Endothelial cell of umbilical vein (primary cell): ENCODE measurements at regions not wholly inside any gene's neighbourhood (a gene's known extent, or its start where the extent isn't known, plus 50 kb on each side); places are given as distances from the start of the nearest gene placed in this dataset.

Experiments used
- BruUV-seq: library from RNA; stranded (reverse); fragments of 400-500 nt; replicated peaks from 2 replicates; lab custom pipeline; 2021; lab: Mats Ljungman, UMichigan
- CTCF ChIA-PET: fragments of 300-600, 350-600 bp; sonication (Branson Sonifier 250); formaldehyde crosslinking; loops from one replicate; lab custom pipeline; 2021; ENCODE audit warnings: antibody characterized with exemption, inconsistent platforms; lab: Charles Lee
- POLR2A ChIA-PET: fragments of 300-600, 350-600 bp; sonication (Branson Sonifier 250); formaldehyde crosslinking; loops from one replicate; lab custom pipeline; 2021; ENCODE audit warnings: antibody characterized with exemption, inconsistent platforms; lab: Charles Lee
- DNase-seq: peaks from one replicate; pipeline ENCODE4 v3.0.0-alpha.2; 2011; ENCODE audit warnings: low read depth, low spot score
- FAIRE-seq: peaks from 2 replicates; lab custom pipeline; 2011; peaks lifted over from hg19 to GRCh38; lab: Jason Lieb, UNC
- H2AFZ ChIP-seq: 2 replicates; pipeline ENCODE4 v1.6.0; 2012; ENCODE audit warnings: low read depth, low read length, control low read depth, inconsistent platforms
- H3K27ac ChIP-seq: 2 replicates; pipeline ENCODE4 v1.5.1; 2011; ENCODE audit warnings: low read depth, mild to moderate bottlenecking, control low read depth, low read length, moderate library complexity; ENCODE audit not compliant: insufficient read depth
- H3K27me3 ChIP-seq, 2 experiments: 2 replicates each; pipeline versions ENCODE4 v1.6.0 to v1.6.1; 2011; ENCODE audit warnings: low read length in 2 of 2, mixed read lengths in 1 of 2; ENCODE audit not compliant: control insufficient read depth in 2 of 2, insufficient read depth in 2 of 2
- H3K36me3 ChIP-seq, 2 experiments: 2 replicates in 1 of 2; 3 replicates in 1 of 2; pipeline ENCODE4 v1.5.1; 2011; ENCODE audit warnings: low read length in 2 of 2, mild to moderate bottlenecking in 1 of 2, moderate library complexity in 1 of 2; ENCODE audit not compliant: control insufficient read depth in 2 of 2, insufficient read depth in 2 of 2; ENCODE audit errors: extremely low read depth in 1 of 2
- H3K4me1 ChIP-seq: 3 replicates; pipeline ENCODE4 v1.5.1; 2011; ENCODE audit warnings: mild to moderate bottlenecking, low read length; ENCODE audit not compliant: control insufficient read depth, insufficient read depth; ENCODE audit errors: extremely low read depth
- H3K4me2 ChIP-seq: 2 replicates; pipeline ENCODE4 v1.6.1; 2011; ENCODE audit warnings: low read length, control low read depth, mixed read lengths; ENCODE audit not compliant: insufficient read depth
- H3K4me3 ChIP-seq, 3 experiments: fragments of 200-600 bp in 1 of 3; sonication (generic), shearing (Covaris generic) in 1 of 3; replicated peaks in 1 of 3; 2 replicates each; pipeline ENCODE4 v1.5.1; 2011 to 2016; ENCODE audit warnings: control low read depth in 3 of 3, low read length in 3 of 3, mild to moderate bottlenecking in 2 of 3, inconsistent platforms in 1 of 3, low read depth in 1 of 3, moderate library complexity in 1 of 3; ENCODE audit not compliant: insufficient read depth in 1 of 3
- H3K79me2 ChIP-seq: 2 replicates; pipeline ENCODE4 v1.6.0; 2012; ENCODE audit warnings: low read length, inconsistent platforms; ENCODE audit not compliant: control insufficient read depth, insufficient read depth
- H3K9ac ChIP-seq: replicated peaks from 2 replicates; pipeline ENCODE3; 2011; ENCODE audit warnings: low read length, control low read depth; ENCODE audit not compliant: insufficient read depth; ENCODE audit errors: extremely low read depth
- H3K9me1 ChIP-seq: replicated peaks from 3 replicates; pipeline ENCODE4 v1.6.0; 2011; ENCODE audit warnings: mild to moderate bottlenecking, low read length; ENCODE audit not compliant: control insufficient read depth, insufficient read depth; ENCODE audit errors: extremely low read depth
- H3K9me3 ChIP-seq: replicated peaks from 2 replicates; pipeline ENCODE4 v1.5.1; 2012; ENCODE audit warnings: low read length, inconsistent platforms; ENCODE audit not compliant: control insufficient read depth, insufficient read depth
- H4K20me1 ChIP-seq: replicated peaks from 2 replicates; pipeline ENCODE3; 2011; ENCODE audit warnings: mild to moderate bottlenecking, low read length; ENCODE audit not compliant: control insufficient read depth, insufficient read depth; ENCODE audit errors: extremely low read depth
- CTCF ChIP-seq, 2 donors: IDR thresholded peaks; 1 replicate in 1 of 2; 2 replicates in 1 of 2; pipeline ENCODE4 v1.5.1; 2011; ENCODE audit warnings: low read length in 2 of 2, mild to moderate bottlenecking in 2 of 2, moderate library complexity in 2 of 2, control low read depth in 1 of 2, inconsistent platforms in 1 of 2, low read depth in 1 of 2; ENCODE audit not compliant: insufficient read depth in 1 of 2; ENCODE audit errors: extremely low read depth in 1 of 2
- EZH2 ChIP-seq: IDR thresholded peaks from 2 replicates; pipeline ENCODE4 v1.6.1; 2012; ENCODE audit warnings: borderline replicate concordance, low read depth, mild to moderate bottlenecking, moderate library complexity, low read length, inconsistent platforms; ENCODE audit not compliant: severe bottlenecking
- FOS ChIP-seq: IDR thresholded peaks from 2 replicates; pipeline ENCODE4 v1.6.1; 2011; ENCODE audit warnings: mild to moderate bottlenecking, low read length, moderate library complexity, borderline replicate concordance; ENCODE audit not compliant: insufficient read depth
- GATA2 ChIP-seq: IDR thresholded peaks from 2 replicates; pipeline ENCODE4 v1.7.0; 2011; ENCODE audit warnings: low read depth, mild to moderate bottlenecking, moderate library complexity, mixed read lengths, low read length; ENCODE audit not compliant: insufficient read length, insufficient read depth
- JUN ChIP-seq: IDR thresholded peaks from 2 replicates; pipeline ENCODE4 v1.6.1; 2011; ENCODE audit warnings: borderline replicate concordance, low read depth; ENCODE audit not compliant: insufficient read length, insufficient read depth
- MAX ChIP-seq: IDR thresholded peaks from 2 replicates; pipeline ENCODE4 v1.6.1; 2011; ENCODE audit not compliant: insufficient read depth, insufficient read length
- MYC ChIP-seq: IDR thresholded peaks from one replicate; pipeline ENCODE4 v1.6.1; 2011; ENCODE audit warnings: mild to moderate bottlenecking, low read depth, low read length
- POLR2A ChIP-seq: IDR thresholded peaks from 2 replicates; pipeline ENCODE4 v1.6.1; 2012; ENCODE audit warnings: low read depth, mild to moderate bottlenecking, control low read depth, low read length
- POLR2AphosphoS5 ChIP-seq: IDR thresholded peaks from 2 replicates; pipeline ENCODE4 v1.6.1; 2012; ENCODE audit warnings: low read depth, mild to moderate bottlenecking, control low read depth, low read length, moderate library complexity; ENCODE audit not compliant: insufficient read depth
- dilution Hi-C: fragments of 300-500 bp; cut with MboI; formaldehyde crosslinking; loops from one replicate; pipeline ENCODE4 v1.15.0; 2019; ENCODE audit warnings: low sequenced_read_pairs; ENCODE audit not compliant: extremely low pct_ligation_motif_present
- intact Hi-C: fragments of 100-400 bp; cut with micrococcal nuclease; formaldehyde crosslinking; loops from one replicate; pipeline ENCODE4 v1.10.0; 2022

GRCh38 chr10:43964486-43964885 lies 315.8 kb upstream of the ZNF32 start:
- no peaks in the 10 kb centered on the region for H3K79me2 ChIP-seq
- CTCF ChIA-PET, result interaction anchor here (1.0 kb wide), 2 partner anchors 59 to 278 kb away, joined by 3 read pairs; no protein-coding TSS in a partner anchor

More at GRCh38 chr10:43964486-43964885, 315.8 kb upstream of the ZNF32 start:
- no TSS peak for BruUV-seq
- FAIRE-seq (no peak), DNase-seq (no peak)
- no peak overlapping the region for H3K9ac ChIP-seq
- intact Hi-C loops, result no loop called here
- H2AFZ ChIP-seq, result no peak overlapping the region
- no peak overlapping the region for H3K4me3 ChIP-seq
- TF ChIP-seq MAX (no peak), POLR2A (no peak), MYC (no peak), FOS (no peak), GATA2 (no peak), JUN (no peak), POLR2AphosphoS5 (no peak), CTCF (IDR thresholded peaks at IDR 0.05; ENCODE audit: extremely low read depth in 1 of 2, insufficient read depth in 1 of 2, low read depth in 1 of 2, low read length in 2 of 2) (no peak), EZH2 (no peak)
- H3K4me1 ChIP-seq, result peaks cover 6% of the 10 kb centered on the region
- POLR2A ChIA-PET, result no interaction called here
- H3K27ac ChIP-seq, result no peak overlapping the region
- no peak overlapping the region for H3K4me2 ChIP-seq
- H3K9me3 ChIP-seq, result no peaks in the 10 kb centered on the region
- no peaks in the 10 kb centered on the region for H3K27me3 ChIP-seq
- dilution Hi-C loops, result no loop called here
- H3K36me3 ChIP-seq, result no peaks in the 10 kb centered on the region
- H4K20me1 ChIP-seq, result no peaks in the 10 kb centered on the region
- H3K9me1 ChIP-seq, result no peaks in the 10 kb centered on the region
